NCI-H510A (cell line): ENCODE measurements at regions not wholly inside any gene's neighbourhood (a gene's known extent, or its start where the extent isn't known, plus 50 kb on each side); places are given as distances from the start of the nearest gene placed in this dataset.
A peak's percentile ranks its signal among the peaks of the same experiment; 100 is the strongest.
"Not testable (repeated sequence)": the region's sequence is repeated elsewhere in the genome, so short reads cannot be mapped to it uniquely, and the experiment has no call there.

ENCODE experiments used
- DNase-seq: peaks from one replicate; lab custom pipeline; 2025; lab: John Stamatoyannopoulos, UW

DNA sequence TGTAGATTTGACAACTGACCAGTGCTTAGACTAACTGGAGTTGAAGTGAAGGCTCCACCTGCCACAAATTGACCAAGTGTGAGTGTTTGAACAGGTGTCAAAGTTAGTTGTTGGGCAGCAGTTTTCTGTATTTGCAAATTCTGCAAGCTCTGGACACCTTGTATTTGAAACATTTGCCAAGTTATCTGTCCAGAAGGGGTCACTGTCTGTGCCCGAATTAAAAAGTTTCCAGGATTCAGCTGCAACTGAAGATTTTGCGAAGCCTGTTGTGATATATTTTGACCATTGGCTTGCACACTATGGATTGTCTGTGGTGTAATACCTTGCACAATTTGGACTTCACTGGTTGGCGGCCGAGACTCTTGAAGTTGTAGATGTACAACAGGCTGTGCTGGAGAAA lies 1690.7 kb downstream of the SLITRK5 start:
- no peak for DNase-seq

DNA sequence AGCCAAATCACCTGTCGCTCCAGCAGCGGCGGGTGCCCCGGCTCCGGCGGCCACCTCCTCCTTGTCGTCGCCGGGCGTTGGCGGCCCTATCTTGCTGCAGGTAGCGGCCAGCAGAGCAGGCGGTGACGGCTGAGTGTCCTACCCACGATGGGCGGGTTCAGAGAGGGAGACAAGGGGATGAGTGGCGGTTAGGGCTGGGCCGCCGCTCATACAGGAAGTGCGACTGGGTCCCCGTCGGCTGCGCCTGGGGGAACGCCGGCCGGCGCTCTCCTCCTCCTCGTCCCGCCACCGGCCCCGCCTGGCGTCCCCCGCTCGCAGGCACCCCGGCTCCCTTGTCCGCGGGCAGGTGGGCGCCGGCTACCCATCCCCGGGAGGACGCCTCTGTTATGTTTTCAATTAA lies 1692.0 kb downstream of the SLITRK5 start:
- DNase-seq = peak; percentile 95

DNA sequence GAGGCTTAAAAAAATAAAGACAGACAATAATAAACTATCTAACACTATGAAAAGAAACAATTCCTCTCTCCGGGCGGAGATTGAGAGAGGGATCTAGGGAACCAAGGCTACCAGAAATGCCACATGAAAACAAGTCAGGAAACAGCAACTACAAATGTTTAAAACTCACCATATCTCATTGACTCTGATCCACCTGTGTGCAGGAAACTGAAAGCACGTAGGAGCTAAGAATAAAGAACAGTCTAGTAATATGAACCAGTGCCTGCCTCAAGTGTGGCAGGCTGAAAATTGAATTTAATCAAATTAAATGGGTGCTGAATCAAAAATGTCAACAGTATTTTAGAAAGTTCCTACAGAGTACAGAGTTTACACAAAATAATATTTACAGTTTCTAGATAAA lies 1701.0 kb downstream of the SLITRK5 start:
- no peak for DNase-seq

- DNase-seq = no peak
Observed at GRCh38 chr13:89375839-89376238, 1704.7 kb downstream of the SLITRK5 start.

GRCh38 chr13:89380101-89380500 lies 1708.9 kb downstream of the SLITRK5 start:
- DNase-seq = no peak

GRCh38 chr13:89382981-89383380 lies 1711.8 kb downstream of the SLITRK5 start:
- no peak for DNase-seq

DNA sequence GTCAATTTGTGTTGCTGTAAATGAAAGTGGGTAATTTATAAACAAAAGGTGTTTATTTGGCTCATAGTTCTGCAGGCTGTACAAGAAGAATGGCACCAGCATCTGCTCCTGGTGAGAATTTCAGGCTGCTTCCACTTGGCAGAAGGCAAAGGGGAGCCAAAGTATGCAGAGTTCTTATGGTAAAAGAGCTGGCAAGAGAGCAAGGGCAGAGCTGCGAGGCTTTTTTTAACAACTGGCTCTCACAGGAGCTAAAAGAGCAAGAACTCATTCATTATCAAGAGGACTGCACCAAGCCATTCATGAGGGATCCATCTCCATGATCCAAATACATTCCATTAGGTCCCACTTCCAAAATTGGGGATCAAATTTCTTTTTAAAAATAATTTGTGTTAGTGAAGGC lies 1712.7 kb downstream of the SLITRK5 start:
- no peak for DNase-seq

- DNase-seq = peak; percentile 22
Observed at GRCh38 chr13:89393758-89394304, 1722.7 kb downstream of the SLITRK5 start.

DNA sequence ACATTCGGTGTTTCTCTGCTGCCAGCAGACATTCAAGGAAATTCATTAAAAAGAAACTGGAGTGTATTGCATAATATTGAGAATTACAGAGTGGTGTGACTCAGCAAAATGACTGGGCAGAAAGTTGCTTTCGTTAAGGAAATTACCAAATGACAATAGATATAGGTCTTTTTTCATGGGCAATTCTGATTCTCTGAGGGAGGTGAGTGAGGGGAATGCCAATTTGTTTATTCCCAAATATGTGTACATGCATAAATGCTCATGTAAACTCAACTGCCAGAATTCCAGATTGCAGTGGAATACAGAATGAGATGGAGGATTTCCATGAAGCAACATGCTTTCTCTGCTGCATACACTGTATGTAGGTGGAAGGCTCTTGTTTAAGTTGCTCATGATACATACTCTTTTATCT lies 1730.1 kb downstream of the SLITRK5 start:
- DNase-seq = no peak

DNA sequence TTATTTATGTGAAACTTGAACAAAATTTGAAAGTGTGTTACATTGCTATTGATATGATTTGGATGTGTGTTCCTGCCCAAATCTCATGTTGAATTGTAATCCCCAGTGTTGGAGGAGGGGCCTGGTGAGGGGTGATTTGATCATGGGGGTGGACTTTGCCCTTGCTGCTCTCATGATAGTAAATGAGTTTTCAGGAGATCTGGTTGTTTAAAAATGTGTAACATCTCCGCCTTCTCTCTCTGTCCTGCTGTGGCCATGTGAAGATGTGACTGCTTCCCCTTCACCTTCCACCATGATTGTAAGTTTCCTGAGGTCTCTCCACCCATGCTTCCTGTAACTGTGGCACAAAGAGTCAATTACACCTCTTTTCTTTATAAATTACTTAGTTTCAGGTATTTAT lies 1731.0 kb downstream of the SLITRK5 start:
- no peak for DNase-seq

GRCh38 chr13:89406096-89406495 lies 1734.9 kb downstream of the SLITRK5 start:
- not testable (repeated sequence) for DNase-seq

DNA sequence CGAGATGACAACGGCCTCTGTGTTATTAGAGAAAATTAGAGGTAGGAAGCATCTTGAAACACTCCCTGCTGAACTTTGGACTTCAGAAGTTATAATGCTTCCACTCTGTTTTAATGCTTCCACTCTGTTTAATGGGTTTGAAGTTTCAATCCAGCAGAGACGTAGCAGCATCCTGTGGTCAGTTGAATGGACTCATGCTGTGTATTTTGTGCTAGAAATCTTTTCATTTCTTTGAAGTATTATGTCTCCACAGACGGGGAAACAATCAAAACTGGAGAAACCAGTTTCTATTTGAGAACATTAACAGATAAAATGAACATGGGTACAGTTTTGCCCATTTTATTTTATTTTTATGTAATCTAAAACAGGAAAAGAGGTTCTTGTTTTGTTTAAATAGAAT lies 1736.2 kb downstream of the SLITRK5 start:
- DNase-seq = no peak

DNA sequence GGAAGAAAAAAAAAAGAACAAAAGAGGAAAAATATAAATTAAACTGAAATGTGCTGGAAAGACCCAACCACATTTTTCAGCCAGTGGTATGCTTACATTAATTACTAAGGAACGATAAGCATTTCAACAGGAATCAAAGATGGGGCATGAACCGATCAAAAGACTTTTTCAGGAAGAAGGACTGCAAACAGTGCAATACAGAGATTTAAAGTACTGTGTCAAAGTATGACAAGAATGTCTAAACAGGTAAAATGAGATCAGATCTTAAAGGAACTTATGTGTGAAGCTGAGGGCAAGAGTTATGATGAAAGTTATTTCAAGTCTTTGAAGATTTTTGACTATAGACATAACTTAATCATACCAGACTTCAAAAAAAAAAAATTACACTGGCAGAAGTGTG lies 1761.8 kb downstream of the SLITRK5 start:
- DNase-seq = no peak

- not testable (repeated sequence) for DNase-seq
Observed at GRCh38 chr13:89434624-89435023, 1763.5 kb downstream of the SLITRK5 start.

GRCh38 chr13:89454681-89455080 lies 1783.5 kb downstream of the SLITRK5 start:
- no peak for DNase-seq

GRCh38 chr13:89455225-89455624 lies 1784.1 kb downstream of the SLITRK5 start:
- DNase-seq = no peak

DNA sequence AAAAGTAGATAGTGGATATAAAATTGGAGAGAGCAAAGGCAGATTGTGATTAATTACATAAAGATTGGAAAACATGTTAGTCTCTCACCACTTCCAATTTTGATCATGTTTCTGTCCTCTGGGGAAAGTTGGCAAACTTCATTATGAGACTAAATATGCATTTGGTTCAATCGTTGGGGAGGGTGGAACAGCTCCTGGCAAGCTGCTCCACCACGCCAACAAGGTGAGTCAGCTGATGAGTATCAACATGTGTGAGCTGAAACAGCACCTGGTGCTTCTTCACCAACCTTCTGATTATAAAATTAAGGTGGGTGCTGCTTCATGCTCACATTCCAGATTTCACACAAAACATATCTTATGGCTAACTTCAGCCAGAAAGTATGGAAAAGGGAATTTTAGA lies 1784.6 kb downstream of the SLITRK5 start:
- DNase-seq = no peak

GRCh38 chr13:89457977-89458376 lies 1786.8 kb downstream of the SLITRK5 start:
- DNase-seq = no peak

- no peak for DNase-seq
Observed at GRCh38 chr13:89458456-89458855, 1787.3 kb downstream of the SLITRK5 start.

DNA sequence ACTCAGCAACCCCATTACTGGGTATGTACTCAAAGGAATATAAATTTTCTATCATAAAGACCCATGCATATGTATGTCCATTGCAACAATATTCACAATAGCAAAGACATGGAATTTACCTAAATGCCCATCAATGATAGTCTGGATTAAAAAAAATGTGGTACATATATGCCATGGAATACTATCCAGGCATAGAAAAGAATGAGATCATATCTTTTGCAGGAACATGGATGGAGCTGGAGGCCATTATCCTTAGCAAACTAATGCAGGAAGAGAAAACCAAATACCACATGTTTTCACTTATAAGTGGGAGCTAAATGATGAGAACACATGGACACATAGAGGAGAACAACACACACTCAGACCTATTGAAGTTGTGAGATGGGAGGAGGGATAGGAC lies 1789.7 kb downstream of the SLITRK5 start:
- not testable (repeated sequence) for DNase-seq

DNA sequence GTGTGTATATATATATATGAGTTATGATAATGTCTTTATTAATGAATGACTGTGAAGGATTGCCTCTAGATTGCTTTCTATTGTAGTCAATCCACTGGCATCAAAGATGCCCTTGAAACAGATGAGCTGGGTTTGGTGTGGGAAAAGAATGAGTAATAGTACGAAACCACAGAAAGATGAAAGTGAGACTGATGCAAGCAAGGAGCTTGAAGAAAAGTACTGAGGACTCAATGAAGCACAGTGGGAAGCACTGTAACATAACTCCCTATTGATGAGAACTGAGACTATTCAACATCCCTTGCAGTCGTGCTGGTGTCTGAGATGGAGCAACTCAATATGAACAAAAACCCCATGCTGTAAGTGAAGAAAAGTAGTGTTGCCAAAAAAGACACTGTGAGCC lies 1794.2 kb downstream of the SLITRK5 start:
- no peak for DNase-seq

GRCh38 chr13:89468081-89468480 lies 1796.9 kb downstream of the SLITRK5 start:
- no peak for DNase-seq

GRCh38 chr13:89470901-89471300 lies 1799.7 kb downstream of the SLITRK5 start:
- DNase-seq = no peak

DNA sequence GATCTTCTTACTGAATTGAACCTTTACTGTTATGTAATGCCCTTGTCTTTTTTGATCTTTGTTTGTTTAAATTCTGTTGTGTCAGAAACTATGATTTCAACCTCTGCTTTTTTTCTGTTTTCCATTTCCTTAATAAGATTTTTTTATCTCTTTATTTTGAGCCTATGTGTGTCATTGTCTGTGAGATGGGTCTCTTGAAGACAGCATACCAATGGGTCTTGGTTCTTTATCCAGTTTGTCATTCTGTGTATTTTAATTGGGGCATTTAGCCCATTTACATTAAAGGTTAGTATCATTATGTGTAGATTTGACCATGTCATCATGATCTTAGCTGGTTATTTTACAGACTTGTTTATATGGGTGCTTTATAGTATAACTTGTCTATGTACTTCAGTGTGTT lies 1803.3 kb downstream of the SLITRK5 start:
- DNase-seq = no peak

GRCh38 chr13:89486065-89486464 lies 1814.9 kb downstream of the SLITRK5 start:
- no peak for DNase-seq
